ENCODE measurements at regions not wholly inside any gene's neighbourhood (a gene's known extent, or its start where the extent isn't known, plus 50 kb on each side); places are given as distances from the start of the nearest gene placed in this dataset.

- H3K9me3 ChIP-seq (ENCODE audit: severe bottlenecking) = no peaks in the 10 kb centered on the region
- H3K4me3 ChIP-seq (ENCODE audit: low read depth, low read length) = no peak overlapping the region
- TF ChIP-seq, protein P1, sequence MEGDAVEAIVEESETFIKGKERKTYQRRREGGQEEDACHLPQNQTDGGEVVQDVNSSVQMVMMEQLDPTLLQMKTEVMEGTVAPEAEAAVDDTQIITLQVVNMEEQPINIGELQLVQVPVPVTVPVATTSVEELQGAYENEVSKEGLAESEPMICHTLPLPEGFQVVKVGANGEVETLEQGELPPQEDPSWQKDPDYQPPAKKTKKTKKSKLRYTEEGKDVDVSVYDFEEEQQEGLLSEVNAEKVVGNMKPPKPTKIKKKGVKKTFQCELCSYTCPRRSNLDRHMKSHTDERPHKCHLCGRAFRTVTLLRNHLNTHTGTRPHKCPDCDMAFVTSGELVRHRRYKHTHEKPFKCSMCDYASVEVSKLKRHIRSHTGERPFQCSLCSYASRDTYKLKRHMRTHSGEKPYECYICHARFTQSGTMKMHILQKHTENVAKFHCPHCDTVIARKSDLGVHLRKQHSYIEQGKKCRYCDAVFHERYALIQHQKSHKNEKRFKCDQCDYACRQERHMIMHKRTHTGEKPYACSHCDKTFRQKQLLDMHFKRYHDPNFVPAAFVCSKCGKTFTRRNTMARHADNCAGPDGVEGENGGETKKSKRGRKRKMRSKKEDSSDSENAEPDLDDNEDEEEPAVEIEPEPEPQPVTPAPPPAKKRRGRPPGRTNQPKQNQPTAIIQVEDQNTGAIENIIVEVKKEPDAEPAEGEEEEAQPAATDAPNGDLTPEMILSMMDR (IDR thresholded peaks at IDR 0.05; ENCODE audit: low read depth, low read length) = no peak
- no peak overlapping the region for H3K27ac ChIP-seq
- no peaks in the 10 kb centered on the region for H3K27me3 ChIP-seq (ENCODE audit: insufficient read depth, low read depth, severe bottlenecking)
- no peak for DNase-seq
- no peaks in the 10 kb centered on the region for H3K36me3 ChIP-seq
Observed at GRCh38 chr20:8974009-8974708, 94.7 kb upstream of the PLCB4 start.

GRCh38 chr20:8981482-8981881 lies 87.4 kb upstream of the PLCB4 start:
- Histone ChIP-seq H3K36me3 (no peaks in the 10 kb centered on the region), H3K27me3 (ENCODE audit: insufficient read depth, low read depth, severe bottlenecking) (no peaks in the 10 kb centered on the region), H3K27ac (no peak overlapping the region), H3K4me3 (ENCODE audit: low read depth, low read length) (no peak overlapping the region), H3K9me3 (ENCODE audit: severe bottlenecking) (no peaks in the 10 kb centered on the region)
- DNase-seq = no peak
- TF ChIP-seq, protein P1 (IDR thresholded peaks at IDR 0.05; ENCODE audit: low read depth, low read length) = no peak

- TF ChIP-seq, protein P1 (IDR thresholded peaks at IDR 0.05; ENCODE audit: low read depth, low read length) = no peak
- H3K36me3 ChIP-seq = no peaks in the 10 kb centered on the region
Observed at GRCh38 chr20:8983478-8984345, 85.2 kb upstream of the PLCB4 start.

DNA sequence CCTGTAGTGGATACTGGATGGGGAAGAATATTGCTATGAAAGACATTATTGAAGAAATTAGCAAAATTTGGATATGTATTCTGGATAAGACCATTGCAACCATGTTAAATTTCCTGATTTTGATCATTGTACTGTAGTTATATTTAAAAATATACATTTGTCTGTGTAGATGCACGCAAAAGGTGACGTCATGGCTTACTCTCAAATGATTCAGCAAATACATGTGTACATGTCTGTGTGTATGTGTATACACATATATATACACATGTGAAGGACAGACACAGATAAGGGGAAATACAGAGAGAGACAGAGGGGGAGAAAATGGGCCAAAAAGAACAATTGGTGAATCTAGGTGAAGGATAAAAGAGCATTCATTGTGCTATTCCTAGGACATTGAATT lies 82.3 kb upstream of the PLCB4 start:
- H3K27ac ChIP-seq = no peak overlapping the region
- no peak overlapping the region for H3K4me3 ChIP-seq (ENCODE audit: low read depth, low read length)
- DNase-seq = no peak
- no peaks in the 10 kb centered on the region for H3K36me3 ChIP-seq
- H3K9me3 ChIP-seq (ENCODE audit: severe bottlenecking) = no peaks in the 10 kb centered on the region
- TF ChIP-seq, protein P1 (IDR thresholded peaks at IDR 0.05; ENCODE audit: low read depth, low read length) = no peak
- H3K27me3 ChIP-seq (ENCODE audit: insufficient read depth, low read depth, severe bottlenecking) = no peaks in the 10 kb centered on the region

More at GRCh38 chr20:8983478-8984345, 85.2 kb upstream of the PLCB4 start:
- Histone ChIP-seq H3K4me3 (ENCODE audit: low read depth, low read length) (no peak overlapping the region), H3K9me3 (ENCODE audit: severe bottlenecking) (no peaks in the 10 kb centered on the region), H3K27ac (no peak overlapping the region), H3K27me3 (ENCODE audit: insufficient read depth, low read depth, severe bottlenecking) (no peaks in the 10 kb centered on the region)
- DNase-seq = no peak

DNA sequence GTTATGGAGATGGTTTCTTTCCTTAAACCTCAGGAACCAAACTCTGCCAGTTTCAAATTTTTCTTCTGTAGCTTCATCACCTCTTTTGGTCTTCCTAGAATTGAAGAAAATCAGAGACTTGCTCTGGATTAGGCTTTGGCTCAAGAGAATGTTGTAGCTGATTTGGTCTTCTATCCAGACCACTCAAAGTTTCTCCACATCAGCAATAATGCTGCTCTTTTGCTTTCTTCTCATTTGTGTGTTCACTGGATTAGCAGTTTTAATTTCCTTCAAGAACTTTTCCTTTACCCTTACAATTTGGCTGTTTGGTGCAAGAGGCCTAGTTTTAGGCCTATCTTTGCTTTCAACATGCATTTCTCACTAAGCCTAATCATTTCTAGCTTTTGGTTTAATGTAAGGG lies 78.1 kb upstream of the PLCB4 start:
- no peaks in the 10 kb centered on the region for H3K9me3 ChIP-seq (ENCODE audit: severe bottlenecking)
- H3K4me3 ChIP-seq (ENCODE audit: low read depth, low read length) = no peak overlapping the region
- no peak for DNase-seq
- TF ChIP-seq, protein P1 (IDR thresholded peaks at IDR 0.05; ENCODE audit: low read depth, low read length) = no peak
- no peaks in the 10 kb centered on the region for H3K36me3 ChIP-seq
- no peaks in the 10 kb centered on the region for H3K27me3 ChIP-seq (ENCODE audit: insufficient read depth, low read depth, severe bottlenecking)
- H3K27ac ChIP-seq = no peak overlapping the region
